Mesenteric fat pad (tissue), 1 donor: ENCODE measurements at regions not wholly inside any gene's neighbourhood (a gene's known extent, or its start where the extent isn't known, plus 50 kb on each side); places are given as distances from the start of the nearest gene placed in this dataset.
"Not testable (repeated sequence)": the region's sequence is repeated elsewhere in the genome, so short reads cannot be mapped to it uniquely, and the experiment has no call there.

Source experiments
- DNase-seq: peaks from one replicate; pipeline ENCODE4 v3.0.0-alpha.2; 2020; ENCODE audit warnings: low spot score
- donor health status: DM: yes; HTN: yes; CAD: no.

DNA sequence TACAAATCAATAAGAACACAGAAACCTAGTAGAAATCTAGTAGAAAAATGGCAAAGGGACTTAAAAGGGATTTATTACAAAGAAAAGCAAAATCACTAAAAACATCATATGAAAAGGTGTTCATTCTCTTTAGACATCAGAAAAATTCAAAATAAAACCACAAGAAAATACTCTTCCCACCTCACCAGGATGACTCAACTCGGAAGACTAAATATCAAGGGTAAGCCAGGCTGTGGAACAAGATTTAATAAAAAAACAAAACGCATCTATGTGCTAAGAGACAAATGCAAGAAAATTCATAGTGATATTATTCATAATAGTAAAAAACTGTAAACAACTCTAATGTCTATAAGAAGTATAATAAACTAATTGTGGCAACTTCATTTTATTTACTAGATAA is 181.6 kb upstream of the GHR start:
- DNase-seq: no peak

DNA sequence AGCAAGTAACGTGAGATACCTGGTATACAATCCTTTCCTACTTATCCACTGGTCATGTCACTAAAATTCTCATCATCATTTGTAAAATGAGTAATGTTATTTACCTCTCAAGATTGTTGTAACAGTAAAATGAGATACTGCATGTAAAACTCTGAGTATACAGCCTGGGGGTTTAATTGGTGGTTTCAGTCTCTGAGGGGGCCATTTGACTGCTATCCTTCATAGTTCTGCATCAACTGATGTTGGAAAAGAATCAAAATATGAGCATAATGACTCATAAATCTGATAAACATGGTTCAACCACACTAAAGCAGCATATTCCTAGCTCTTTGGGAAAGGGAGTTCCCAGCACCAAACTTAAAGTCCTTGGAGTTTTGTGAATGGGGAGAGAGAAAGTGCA is 181.0 kb upstream of the GHR start:
- no peak for DNase-seq

GRCh38 chr5:42242881-42243485 is 180.3 kb upstream of the GHR start:
- no peak for DNase-seq

GRCh38 chr5:42252306-42252705 is 170.9 kb upstream of the GHR start:
- no peak for DNase-seq

DNA sequence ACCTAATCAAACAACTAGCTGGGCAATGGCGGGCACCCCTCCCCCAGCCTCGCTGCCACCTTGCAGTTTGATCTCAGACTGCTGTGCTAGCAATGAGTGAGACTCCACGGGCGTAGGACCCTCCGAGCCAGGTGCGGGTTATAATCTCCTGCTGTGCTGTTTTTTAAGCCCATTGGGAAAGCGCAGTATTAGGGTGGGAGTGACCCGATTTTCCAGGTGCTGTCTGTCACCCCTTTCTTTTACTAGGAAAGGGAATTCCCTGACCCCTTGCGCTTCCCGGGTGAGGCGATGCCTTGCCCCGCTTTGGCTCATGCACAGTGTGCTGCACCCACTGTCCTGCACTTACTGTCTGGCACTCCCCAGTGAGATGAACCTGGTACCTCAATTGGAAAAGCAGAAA is 163.3 kb upstream of the GHR start:
- not testable (repeated sequence) for DNase-seq

DNA sequence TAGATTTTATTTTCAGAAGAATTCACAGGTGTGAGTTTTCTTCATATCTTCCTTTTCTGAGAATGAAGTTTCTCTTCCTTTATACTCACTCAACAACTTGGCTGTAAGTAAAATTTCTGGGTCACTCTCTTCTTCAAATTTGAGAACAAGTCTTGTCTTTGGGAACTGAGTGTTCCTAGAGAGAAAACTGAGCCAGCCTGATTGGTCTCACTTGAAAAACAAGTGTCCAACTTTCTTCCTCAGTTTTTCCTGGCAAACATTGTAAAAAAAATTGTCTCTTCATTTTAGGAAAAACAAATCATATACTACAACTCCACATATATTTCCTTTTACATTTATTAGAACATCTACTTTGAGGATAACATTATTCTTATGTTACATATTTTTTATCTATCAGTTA is 156.1 kb upstream of the GHR start:
- DNase-seq: no peak

- not testable (repeated sequence) for DNase-seq
Observed at GRCh38 chr5:42268170-42268569, 155.1 kb upstream of the GHR start.

GRCh38 chr5:42268630-42269029 is 154.6 kb upstream of the GHR start:
- DNase-seq: no peak

DNA sequence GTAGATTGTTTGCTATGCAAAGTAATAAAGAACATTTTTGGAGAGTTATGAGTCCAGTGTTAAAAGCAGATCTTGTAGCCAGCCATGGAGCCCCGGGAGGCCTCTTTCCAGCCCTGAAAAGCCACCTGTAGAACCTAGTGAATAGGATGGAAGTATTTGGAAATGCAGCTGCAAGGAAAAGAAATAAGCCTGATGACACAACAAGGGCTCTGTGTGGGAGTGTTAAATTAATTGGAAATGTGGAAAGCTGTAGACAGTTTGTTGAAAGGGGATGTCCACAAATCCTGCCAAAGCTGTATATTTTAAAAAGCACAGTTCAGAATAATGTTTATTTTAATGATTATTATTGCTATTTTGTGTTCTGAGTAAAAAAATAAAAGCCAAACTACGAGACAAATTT is 152.5 kb upstream of the GHR start:
- no peak for DNase-seq

DNA sequence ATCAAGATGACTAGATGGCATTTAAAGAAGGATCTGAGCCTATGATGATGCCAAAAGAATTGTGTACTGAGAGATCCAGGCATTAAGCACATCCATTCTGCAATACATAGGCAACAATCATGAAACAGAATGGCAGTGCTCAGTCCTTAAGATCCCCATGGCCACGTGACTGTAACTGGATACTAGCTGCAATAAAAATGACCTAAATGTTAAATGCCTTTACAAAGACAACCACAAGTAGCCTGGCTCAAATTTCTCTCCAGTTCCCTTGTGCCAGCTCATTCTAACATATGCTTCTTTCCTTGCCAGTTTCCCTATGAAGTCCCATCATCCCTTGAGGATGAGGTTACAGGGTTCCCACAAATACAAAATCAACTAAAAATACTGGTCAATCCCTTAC is 148.3 kb upstream of the GHR start:
- DNase-seq: no peak

- DNase-seq: no peak
Observed at GRCh38 chr5:42277293-42277692, 145.9 kb upstream of the GHR start.

DNA sequence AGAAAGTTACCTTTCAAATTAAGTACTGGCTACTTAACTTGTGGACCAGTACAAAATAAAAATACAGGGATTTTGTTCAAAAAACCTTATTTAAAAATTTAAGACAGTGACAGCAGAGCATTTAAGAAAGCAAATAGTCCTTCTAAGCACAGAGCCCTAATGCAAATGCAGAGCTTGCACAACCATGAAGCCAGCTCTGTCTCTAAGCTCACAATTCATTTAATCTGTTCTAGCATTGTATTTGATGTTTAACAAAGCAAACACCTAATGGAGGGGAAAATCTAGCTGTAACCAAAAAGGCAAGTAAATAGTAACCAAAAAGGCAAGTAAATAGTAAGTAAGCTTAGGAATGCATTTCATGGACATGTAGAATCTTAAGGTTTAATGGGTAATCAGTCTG is 138.7 kb upstream of the GHR start:
- no peak for DNase-seq

DNA sequence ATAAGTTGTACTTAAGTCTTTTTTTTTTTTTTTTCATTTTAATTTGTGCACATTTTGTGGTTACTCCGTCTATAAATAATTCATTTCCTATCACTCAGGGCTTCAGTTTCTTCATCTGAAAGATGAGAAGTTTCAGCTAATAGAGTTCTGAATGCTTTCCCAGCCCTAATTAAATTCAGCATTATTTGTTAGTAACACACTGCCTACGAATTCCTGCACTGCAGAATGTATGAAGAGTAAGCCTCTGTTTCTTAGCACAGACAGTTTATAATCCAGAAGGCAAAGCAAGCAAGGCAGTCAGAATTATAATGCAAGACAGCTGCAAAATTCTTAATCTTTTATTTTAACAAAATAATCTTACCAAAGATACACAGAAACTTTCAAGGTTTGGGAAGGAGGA is 138.0 kb upstream of the GHR start:
- DNase-seq: no peak

DNA sequence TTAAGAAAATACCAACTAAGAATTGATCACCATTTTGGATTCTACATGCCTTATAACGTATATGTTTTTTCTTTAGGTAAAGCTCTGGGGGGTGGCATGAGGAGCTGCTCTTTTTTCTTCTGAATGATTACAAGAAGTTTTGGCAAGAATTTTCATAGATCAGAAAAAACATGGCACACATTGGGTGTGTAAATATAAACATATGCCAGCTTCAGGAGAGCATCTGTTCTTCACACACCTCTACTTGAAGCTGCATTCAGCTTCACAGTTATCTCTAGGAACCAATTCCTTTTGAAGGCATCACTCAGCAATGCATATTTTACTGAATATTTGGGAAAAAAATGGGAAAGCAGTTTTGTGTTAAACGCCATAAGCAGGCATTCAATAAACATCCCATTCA is 122.7 kb upstream of the GHR start:
- DNase-seq: no peak

GRCh38 chr5:42301349-42301748 is 121.9 kb upstream of the GHR start:
- DNase-seq: no peak

- DNase-seq: no peak
Observed at GRCh38 chr5:42302186-42302585, 121.1 kb upstream of the GHR start.

- DNase-seq: no peak
Observed at GRCh38 chr5:42306287-42306686, 117.0 kb upstream of the GHR start.

- no peak for DNase-seq
Observed at GRCh38 chr5:42309865-42310264, 113.4 kb upstream of the GHR start.

DNA sequence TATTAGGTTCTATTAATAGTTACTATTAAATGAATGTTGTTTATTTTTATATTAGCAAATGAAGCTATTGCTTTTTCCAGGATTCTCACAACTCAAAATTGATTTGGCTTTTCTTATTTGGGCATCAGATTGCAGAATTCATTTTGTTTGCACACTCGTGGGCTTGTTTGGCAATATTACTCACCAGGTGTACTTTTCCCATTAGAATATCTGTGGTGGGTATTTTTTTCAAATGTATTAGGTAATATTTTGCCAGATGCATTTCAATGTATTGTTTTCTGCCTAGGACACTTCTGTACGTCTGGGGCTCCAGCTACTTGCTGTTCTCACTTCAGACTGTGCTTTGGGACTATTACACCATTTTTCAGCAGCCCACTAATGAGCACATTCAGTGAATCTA is 108.0 kb upstream of the GHR start:
- DNase-seq: no peak

GRCh38 chr5:42317575-42317974 is 105.7 kb upstream of the GHR start:
- DNase-seq: no peak

DNA sequence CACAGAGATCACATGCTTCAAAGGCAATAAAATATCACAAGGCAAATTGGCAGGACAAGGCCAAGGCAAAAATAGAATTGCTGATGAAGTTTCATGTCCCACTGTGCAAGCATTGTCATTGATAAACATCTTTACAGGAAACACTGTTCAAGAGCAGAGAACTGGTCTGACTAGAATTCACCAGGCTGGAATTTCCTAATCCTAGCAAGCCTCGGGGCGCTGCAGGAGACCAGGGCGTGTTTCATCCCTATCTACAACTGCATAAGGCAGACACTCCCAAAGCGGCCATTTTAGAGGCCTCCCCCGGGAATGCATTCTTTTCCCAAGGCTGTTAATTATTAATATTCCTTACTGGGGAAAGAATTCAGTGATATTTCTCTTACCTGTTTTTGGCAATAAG is 103.7 kb upstream of the GHR start:
- DNase-seq: not testable (repeated sequence)

- DNase-seq: no peak
Observed at GRCh38 chr5:42321785-42322184, 101.5 kb upstream of the GHR start.

DNA sequence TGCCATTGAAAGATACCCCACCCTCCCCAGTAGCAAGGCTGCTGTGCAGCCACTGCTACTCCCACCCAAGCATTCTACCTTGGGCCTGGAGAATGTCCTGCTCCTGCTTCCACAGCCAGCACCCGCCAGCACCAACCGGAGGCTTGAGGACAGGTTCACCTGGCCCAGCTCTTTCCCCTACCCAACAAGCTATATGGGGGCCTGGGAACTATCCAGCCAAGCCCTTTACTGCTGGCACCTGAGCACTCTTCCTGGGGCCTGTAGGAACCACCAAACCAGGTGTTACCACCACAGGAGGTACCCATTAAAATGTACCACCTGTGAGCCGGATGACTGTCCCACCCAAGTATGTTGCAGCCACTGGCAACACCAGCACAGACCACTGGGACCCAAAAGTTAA is 86.1 kb upstream of the GHR start:
- DNase-seq: no peak

DNA sequence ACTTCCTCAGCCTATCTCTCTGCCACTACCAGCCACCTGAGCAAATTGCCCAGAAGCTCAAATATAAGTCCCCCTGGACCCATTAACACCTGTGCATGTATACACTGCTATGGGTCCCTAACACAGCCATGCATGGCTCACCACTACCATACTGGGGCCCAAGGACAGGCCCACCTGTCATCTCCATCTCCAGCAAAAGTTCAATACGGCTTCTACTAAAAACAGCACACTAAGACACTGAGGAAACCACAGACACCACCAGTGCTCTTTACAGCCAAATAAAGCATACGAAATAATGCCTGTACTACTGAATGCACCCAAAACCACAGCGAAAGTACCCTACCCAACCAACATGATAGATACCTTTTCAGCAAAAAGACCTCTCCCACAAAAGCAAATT is 85.6 kb upstream of the GHR start:
- no peak for DNase-seq
